K562 (cell line): ENCODE measurements at regions not wholly inside any gene's neighbourhood (a gene's known extent, or its start where the extent isn't known, plus 50 kb on each side); places are given as distances from the start of the nearest gene placed in this dataset.

Experiments
- ATAC-seq: fragments of 200-7000 bp; cut with Tn5 transposase; 3 replicates; pipeline ENCODE4 v1.9.1; 2020; ENCODE audit warnings: moderate library complexity
- BruUV-seq: library from RNA; stranded (reverse); fragments of 400-500 nt; replicated peaks from 2 replicates; lab custom pipeline; 2021; lab: Mats Ljungman, UMichigan
- CTCF ChIA-PET: fragments of 300-600 bp; formaldehyde crosslinking; extraction: SDS; loops from one replicate; lab custom pipeline; 2021; ENCODE audit warnings: low intra/inter-chr PET ratio; lab: Yijun Ruan, JAX
- POLR2A ChIA-PET: fragments of 300-600, 350-650 bp; sonication (Branson Sonifier 250); formaldehyde crosslinking; extraction: SDS; loops from one replicate; lab custom pipeline; 2021; ENCODE audit warnings: antibody characterized with exemption, inconsistent platforms; lab: Yijun Ruan, JAX
- DNase-seq, 4 experiments: peaks; one replicate each; pipeline versions ENCODE4 v3.0.0 to v3.0.0-alpha.2; 2011 to 2018; ENCODE audit warnings: low spot score in 3 of 4, mixed read lengths in 3 of 4; ENCODE audit errors: extremely low read depth in 1 of 4
- FAIRE-seq: peaks from 2 replicates; lab custom pipeline; 2011; peaks lifted over from hg19 to GRCh38; lab: Jason Lieb, UNC
- H2AFZ ChIP-seq: 2 replicates; pipeline ENCODE4 v1.6.0; 2011; ENCODE audit warnings: low read depth, low read length, control low read depth, inconsistent platforms
- H3K27ac ChIP-seq: fragments of 200-600 bp; 3 replicates; pipeline ENCODE4 v1.8.0; 2011; ENCODE audit warnings: low read depth, mild to moderate bottlenecking, control low read depth, inconsistent platforms, low read length, moderate library complexity, mixed read lengths; ENCODE audit errors: extremely low read depth
- H3K27me3 ChIP-seq, 2 experiments: fragments of 300-600 bp in 1 of 2; 2 replicates in 1 of 2; 3 replicates in 1 of 2; pipeline versions ENCODE4 v1.6.0 to v1.8.0; 2011; ENCODE audit warnings: inconsistent platforms in 2 of 2, low read length in 2 of 2, mild to moderate bottlenecking in 1 of 2, mixed read lengths in 1 of 2, moderate library complexity in 1 of 2; ENCODE audit not compliant: control insufficient read depth in 2 of 2, insufficient read depth in 2 of 2
- H3K36me3 ChIP-seq: fragments of 300-600 bp; 3 replicates; pipeline ENCODE4 v1.8.0; 2011; ENCODE audit warnings: mild to moderate bottlenecking, low read length, inconsistent platforms; ENCODE audit not compliant: control insufficient read depth, insufficient read depth
- H3K4me1 ChIP-seq, 2 experiments: fragments of 200-600 bp in 1 of 2; replicated peaks in 1 of 2; 2 replicates in 1 of 2; 3 replicates in 1 of 2; pipeline versions ENCODE4 v1.5.1 to v1.8.0; 2011; ENCODE audit warnings: inconsistent platforms in 2 of 2, low read length in 2 of 2, mild to moderate bottlenecking in 1 of 2, mixed read lengths in 1 of 2, moderate library complexity in 1 of 2; ENCODE audit not compliant: control insufficient read depth in 2 of 2, insufficient read depth in 2 of 2
- H3K4me2 ChIP-seq: 2 replicates; pipeline ENCODE4 v1.6.1; 2011; ENCODE audit warnings: low read length, control low read depth, inconsistent platforms, mixed read lengths; ENCODE audit not compliant: insufficient read depth
- H3K4me3 ChIP-seq: fragments of 200-600 bp; sonication (generic), shearing (Covaris generic); 2 replicates; pipeline ENCODE4 v1.5.1; 2016; ENCODE audit warnings: control low read depth, inconsistent platforms
- H3K79me2 ChIP-seq: fragments of 200-600 bp; 3 replicates; pipeline ENCODE4 v1.8.0; 2011; ENCODE audit warnings: low read length, inconsistent platforms; ENCODE audit not compliant: control insufficient read depth, insufficient read depth
- H3K9ac ChIP-seq, 2 experiments: 2 replicates each; pipeline versions ENCODE4 v1.6.0 to v1.6.1; 2011; ENCODE audit warnings: low read depth in 2 of 2, low read length in 2 of 2, control low read depth in 1 of 2, inconsistent platforms in 1 of 2, mild to moderate bottlenecking in 1 of 2, mixed read lengths in 1 of 2; ENCODE audit not compliant: insufficient read depth in 1 of 2
- H3K9me1 ChIP-seq: one replicate; pipeline ENCODE4 v1.6.0; 2011; ENCODE audit warnings: inconsistent platforms, mild to moderate bottlenecking, low read length, moderate library complexity; ENCODE audit not compliant: control insufficient read depth, insufficient read depth
- H3K9me3 ChIP-seq: replicated peaks from 2 replicates; pipeline ENCODE4 v1.5.1; 2011; ENCODE audit warnings: low read depth, low read length, inconsistent platforms; ENCODE audit not compliant: control insufficient read depth, insufficient read depth
- H4K20me1 ChIP-seq: replicated peaks from 2 replicates; pipeline ENCODE4 v1.6.1; 2011; ENCODE audit warnings: low read length, inconsistent platforms, mixed read lengths; ENCODE audit not compliant: control insufficient read depth, insufficient read depth
- ESRRA ChIP-seq: fragments of 450-650 bp; IDR thresholded peaks from 2 replicates; pipeline ENCODE4 v1.6.1; 2014; ENCODE audit warnings: low read depth, mild to moderate bottlenecking, moderate library complexity, borderline replicate concordance
- RHOXF2B ChIP-seq: fragments of 250-450 bp; sonication (Bioruptor Pico); conservative IDR thresholded peaks from 2 replicates; pipeline ENCODE4 v1.5.1; 2021
- SRF ChIP-seq, 2 experiments: fragments of 250-450, 450-650 bp in 1 of 2; sonication (Bioruptor Pico) in 1 of 2; sonication (generic) in 1 of 2; formaldehyde crosslinking; IDR thresholded peaks; 2 replicates each; pipeline versions ENCODE4 v1.5.0 to v1.5.1; 2020 to 2022; ENCODE audit warnings: mild to moderate bottlenecking in 1 of 2, missing genetic modification reagents in 1 of 2
- SRSF7 ChIP-seq: fragments of 200-400 bp; formaldehyde crosslinking; optimal IDR thresholded peaks from 2 replicates; pipeline ENCODE3; 2017; ENCODE audit warnings: mild to moderate bottlenecking, low read depth, low read length
- ZBTB1 ChIP-seq: sonication (generic); formaldehyde crosslinking; IDR thresholded peaks from 2 replicates; pipeline ENCODE4 v1.8.1; 2023; ENCODE audit warnings: missing genetic modification reagents, low read depth, mild to moderate bottlenecking, borderline replicate concordance
- WGBS: fragments of 100-300 bp; shearing (Covaris generic); methylation state at CpG from one replicate; pipeline ENCODE4 v1.1.6; 2016; ENCODE audit warnings: low coverage, mixed read lengths; ENCODE audit not compliant: insufficient coverage; ENCODE audit errors: missing lambda C conversion rate; 5-methylcytosine and 5-hydroxymethylcytosine counted together
- in situ Hi-C: fragments of 300-500 bp; cut with MboI; formaldehyde crosslinking; loops from 4 replicates; pipeline ENCODE4 v1.15.0; 2018; ENCODE audit warnings: inconsistent platforms, mixed read lengths
- intact Hi-C: fragments of 100-400 bp; cut with micrococcal nuclease; formaldehyde crosslinking; loops from 2 replicates; pipeline ENCODE4 v1.14.2; 2022
- TF ChIP-seq, protein P1 (sequence below): fragments of 250-450 bp; sonication (Bioruptor Pico); IDR thresholded peaks from 2 replicates; pipeline ENCODE4 v1.6.1; 2021; ENCODE audit warnings: mild to moderate bottlenecking
- TF ChIP-seq, protein P2 (sequence below): fragments of 450-650 bp; IDR thresholded peaks from 2 replicates; pipeline ENCODE4 v1.6.1; 2016; ENCODE audit warnings: borderline replicate concordance
- TF ChIP-seq, protein P3 (sequence below), 2 experiments: IDR thresholded peaks; 2 replicates each; pipeline ENCODE4 v1.6.1; 2012; ENCODE audit warnings: improper control_type of control experiment in 2 of 2, low read depth in 2 of 2, low read length in 2 of 2, borderline replicate concordance in 1 of 2

DNA sequence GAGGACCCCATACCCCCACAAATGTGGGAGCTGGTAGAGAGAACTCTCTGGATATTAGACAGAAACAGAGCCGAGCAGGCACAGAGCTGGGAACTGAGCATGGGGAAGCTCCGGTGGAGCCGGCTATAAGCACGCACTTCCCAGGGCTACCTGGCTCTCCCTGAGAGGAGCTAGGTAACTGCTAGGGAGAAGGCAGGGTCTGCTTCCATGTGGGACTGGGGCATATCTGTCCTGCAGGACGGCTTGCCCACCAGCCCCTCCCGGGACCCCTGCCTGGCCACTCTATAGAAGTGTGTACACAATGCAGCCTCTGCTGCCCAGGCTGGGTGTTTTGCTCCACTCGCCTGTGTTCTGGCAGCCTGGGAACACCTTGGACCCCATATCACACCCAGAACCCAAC lies 1537.0 kb upstream of the CDH9 start:
- H4K20me1 ChIP-seq = no peaks in the 10 kb centered on the region
- WGBS = 2% methylated on average over 7 of the region's 7 CpGs
- no peak overlapping the region for H3K4me3 ChIP-seq
- no peak overlapping the region for H3K27ac ChIP-seq
- ChIA-PET POLR2A (no interaction called here), CTCF (no interaction called here)
- H3K79me2 ChIP-seq = no peaks in the 10 kb centered on the region
- no peaks in the 10 kb centered on the region for H3K9me1 ChIP-seq
- DNase-seq = no peak
- no peak for FAIRE-seq
- H3K4me1 ChIP-seq = no peaks in the 10 kb centered on the region
- H3K36me3 ChIP-seq = no peaks in the 10 kb centered on the region
- no peaks in the 10 kb centered on the region; the same call in 1 of the 2 replicates for H3K9me3 ChIP-seq
- no peak overlapping the region for H3K4me2 ChIP-seq
- H2AFZ ChIP-seq = no peak overlapping the region
- no TSS peak for BruUV-seq
- no peak for ATAC-seq
- in situ Hi-C loops = no loop called here
- H3K27me3 ChIP-seq = no peaks in the 10 kb centered on the region
- intact Hi-C loops = no loop called here
- H3K9ac ChIP-seq = no peak overlapping the region
- TF ChIP-seq RHOXF2B (CRISPR knock-in tag) (no peak), ZBTB1 (CRISPR knock-in tag) (no peak), ESRRA (no peak), SRSF7 (no peak), SRF (CRISPR knock-in tag; IDR thresholded peaks at IDR 0.05) (no peak)
- TF ChIP-seq, protein P1, sequence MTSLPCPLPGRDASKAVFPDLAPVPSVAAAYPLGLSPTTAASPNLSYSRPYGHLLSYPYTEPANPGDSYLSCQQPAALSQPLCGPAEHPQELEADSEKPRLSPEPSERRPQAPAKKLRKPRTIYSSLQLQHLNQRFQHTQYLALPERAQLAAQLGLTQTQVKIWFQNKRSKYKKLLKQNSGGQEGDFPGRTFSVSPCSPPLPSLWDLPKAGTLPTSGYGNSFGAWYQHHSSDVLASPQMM (CRISPR knock-in tag) = no peak
- TF ChIP-seq, protein P2, sequence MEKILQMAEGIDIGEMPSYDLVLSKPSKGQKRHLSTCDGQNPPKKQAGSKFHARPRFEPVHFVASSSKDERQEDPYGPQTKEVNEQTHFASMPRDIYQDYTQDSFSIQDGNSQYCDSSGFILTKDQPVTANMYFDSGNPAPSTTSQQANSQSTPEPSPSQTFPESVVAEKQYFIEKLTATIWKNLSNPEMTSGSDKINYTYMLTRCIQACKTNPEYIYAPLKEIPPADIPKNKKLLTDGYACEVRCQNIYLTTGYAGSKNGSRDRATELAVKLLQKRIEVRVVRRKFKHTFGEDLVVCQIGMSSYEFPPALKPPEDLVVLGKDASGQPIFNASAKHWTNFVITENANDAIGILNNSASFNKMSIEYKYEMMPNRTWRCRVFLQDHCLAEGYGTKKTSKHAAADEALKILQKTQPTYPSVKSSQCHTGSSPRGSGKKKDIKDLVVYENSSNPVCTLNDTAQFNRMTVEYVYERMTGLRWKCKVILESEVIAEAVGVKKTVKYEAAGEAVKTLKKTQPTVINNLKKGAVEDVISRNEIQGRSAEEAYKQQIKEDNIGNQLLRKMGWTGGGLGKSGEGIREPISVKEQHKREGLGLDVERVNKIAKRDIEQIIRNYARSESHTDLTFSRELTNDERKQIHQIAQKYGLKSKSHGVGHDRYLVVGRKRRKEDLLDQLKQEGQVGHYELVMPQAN = no peak
- TF ChIP-seq, protein P3, sequence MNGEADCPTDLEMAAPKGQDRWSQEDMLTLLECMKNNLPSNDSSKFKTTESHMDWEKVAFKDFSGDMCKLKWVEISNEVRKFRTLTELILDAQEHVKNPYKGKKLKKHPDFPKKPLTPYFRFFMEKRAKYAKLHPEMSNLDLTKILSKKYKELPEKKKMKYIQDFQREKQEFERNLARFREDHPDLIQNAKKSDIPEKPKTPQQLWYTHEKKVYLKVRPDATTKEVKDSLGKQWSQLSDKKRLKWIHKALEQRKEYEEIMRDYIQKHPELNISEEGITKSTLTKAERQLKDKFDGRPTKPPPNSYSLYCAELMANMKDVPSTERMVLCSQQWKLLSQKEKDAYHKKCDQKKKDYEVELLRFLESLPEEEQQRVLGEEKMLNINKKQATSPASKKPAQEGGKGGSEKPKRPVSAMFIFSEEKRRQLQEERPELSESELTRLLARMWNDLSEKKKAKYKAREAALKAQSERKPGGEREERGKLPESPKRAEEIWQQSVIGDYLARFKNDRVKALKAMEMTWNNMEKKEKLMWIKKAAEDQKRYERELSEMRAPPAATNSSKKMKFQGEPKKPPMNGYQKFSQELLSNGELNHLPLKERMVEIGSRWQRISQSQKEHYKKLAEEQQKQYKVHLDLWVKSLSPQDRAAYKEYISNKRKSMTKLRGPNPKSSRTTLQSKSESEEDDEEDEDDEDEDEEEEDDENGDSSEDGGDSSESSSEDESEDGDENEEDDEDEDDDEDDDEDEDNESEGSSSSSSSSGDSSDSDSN (IDR thresholded peaks at IDR 0.05; ENCODE audit: borderline replicate concordance in 1 of 2, low read depth in 2 of 2, low read length in 2 of 2) = no peak
